B cell (primary cell): ENCODE measurements at regions not wholly inside any gene's neighbourhood (a gene's known extent, or its start where the extent isn't known, plus 50 kb on each side); places are given as distances from the start of the nearest gene placed in this dataset.

Source experiments
- ATAC-seq: fragments of 200-7000 bp; cut with Tn5 transposase; one replicate; pipeline ENCODE4 v1.10.0; 2021; ENCODE audit warnings: low read depth, mild to moderate bottlenecking, moderate number of reproducible peaks, moderate library complexity
- CTCF ChIA-PET: fragments of 350-600 bp; sonication (Branson Sonifier 250); formaldehyde crosslinking; loops from one replicate; lab custom pipeline; 2021; ENCODE audit warnings: antibody characterized with exemption, inconsistent platforms; lab: Charles Lee
- POLR2A ChIA-PET: fragments of 350-600 bp; sonication (Branson Sonifier 250); formaldehyde crosslinking; loops from one replicate; lab custom pipeline; 2021; ENCODE audit warnings: antibody characterized with exemption; lab: Charles Lee
- DNase-seq: peaks from one replicate; pipeline ENCODE4 v3.0.0; 2013
- H2AFZ ChIP-seq: 2 replicates; pipeline ENCODE4 v1.6.1; 2012; ENCODE audit warnings: mild to moderate bottlenecking, low read depth, low read length; ENCODE audit not compliant: insufficient read depth, poor library complexity, severe bottlenecking
- H3K27ac ChIP-seq, 2 donors: 1 replicate in 1 of 2; 2 replicates in 1 of 2; pipeline ENCODE4 v1.5.1; 2012 to 2013; ENCODE audit warnings: low read length in 2 of 2, mild to moderate bottlenecking in 2 of 2, moderate library complexity in 1 of 2
- H3K27me3 ChIP-seq, 4 experiments: fragments of 200-600 bp in 1 of 4; sonication (generic) in 1 of 4; replicated peaks in 1 of 4; 1 replicate in 2 of 4; 2 replicates in 2 of 4; pipeline versions ENCODE4 v1.6.1 to v1.7.0; 2013 to 2016; ENCODE audit warnings: low read length in 3 of 4, mild to moderate bottlenecking in 2 of 4, mixed read lengths in 1 of 4, moderate library complexity in 1 of 4; ENCODE audit not compliant: insufficient read depth in 4 of 4, control insufficient read depth in 3 of 4; ENCODE audit errors: control extremely low read depth in 1 of 4
- H3K36me3 ChIP-seq, 2 experiments: replicated peaks in 1 of 2; 1 replicate in 1 of 2; 2 replicates in 1 of 2; pipeline versions ENCODE4 v1.6.1 to v1.7.1; 2013; ENCODE audit warnings: low read length in 1 of 2; ENCODE audit not compliant: insufficient read depth in 2 of 2, control insufficient read depth in 1 of 2; ENCODE audit errors: control extremely low read depth in 1 of 2, extremely low read depth in 1 of 2
- H3K4me1 ChIP-seq, 2 donors: fragments of 200-600 bp in 1 of 2; sonication (generic) in 1 of 2; 1 replicate in 1 of 2; 2 replicates in 1 of 2; pipeline versions ENCODE4 v1.5.1 to v1.6.1; 2013 to 2017; ENCODE audit warnings: low read length in 2 of 2; ENCODE audit not compliant: control insufficient read depth in 2 of 2, insufficient read depth in 2 of 2
- H3K4me2 ChIP-seq: replicated peaks from 2 replicates; pipeline ENCODE3; 2012; ENCODE audit warnings: mild to moderate bottlenecking, low read depth, low read length; ENCODE audit not compliant: poor library complexity, severe bottlenecking
- H3K4me3 ChIP-seq, 5 experiments: fragments of 200-600 bp in 1 of 5; sonication (generic) in 1 of 5; 1 replicate in 3 of 5; 2 replicates in 2 of 5; pipeline versions ENCODE4 v1.5.1 to v1.7.0; 2011 to 2016; ENCODE audit warnings: low read length in 4 of 5, mild to moderate bottlenecking in 4 of 5, low read depth in 2 of 5, control low read depth in 1 of 5, moderate library complexity in 1 of 5; ENCODE audit not compliant: insufficient read depth in 1 of 5; ENCODE audit errors: control extremely low read depth in 1 of 5, extremely low read depth in 1 of 5
- H3K79me2 ChIP-seq: fragments of 200-600 bp; sonication (generic); one replicate; pipeline ENCODE4 v1.6.0; 2016; ENCODE audit warnings: low read length; ENCODE audit not compliant: control insufficient read depth, insufficient read depth
- H3K9ac ChIP-seq: fragments of 200-600 bp; sonication (generic); 2 replicates; pipeline ENCODE4 v1.6.1; 2017; ENCODE audit warnings: mild to moderate bottlenecking, low read length, moderate library complexity
- H3K9me3 ChIP-seq, 3 donors: one replicate each; pipeline versions ENCODE4 v1.6.1 to v1.7.1; 2013; ENCODE audit warnings: low read length in 2 of 3; ENCODE audit not compliant: control insufficient read depth in 2 of 3, insufficient read depth in 1 of 3; ENCODE audit errors: control extremely low read depth in 1 of 3
- H4K20me1 ChIP-seq: 2 replicates; pipeline ENCODE4 v1.6.0; 2012; ENCODE audit warnings: mild to moderate bottlenecking, low read length; ENCODE audit not compliant: insufficient read depth, control insufficient read depth, poor library complexity, severe bottlenecking
- H3K27ac Mint-ChIP-seq: one replicate; pipeline ENCODE4 v1.8.0; 2021; ENCODE audit warnings: mixed read lengths
- H3K27me3 Mint-ChIP-seq: one replicate; pipeline ENCODE4 v1.8.0; 2021; ENCODE audit warnings: mixed read lengths
- H3K4me1 Mint-ChIP-seq: one replicate; pipeline ENCODE4 v1.8.0; 2021; ENCODE audit warnings: mixed read lengths
- H3K4me3 Mint-ChIP-seq: one replicate; pipeline ENCODE4 v1.8.0; 2021; ENCODE audit warnings: mixed read lengths
- H3K9me3 Mint-ChIP-seq: one replicate; pipeline ENCODE4 v1.8.0; 2022; ENCODE audit warnings: mixed read lengths; ENCODE audit not compliant: insufficient read depth
- CTCF ChIP-seq: fragments of 200-600 bp; IDR thresholded peaks from one replicate; pipeline ENCODE4 v1.8.0; 2022; ENCODE audit warnings: antibody characterized with exemption, mild to moderate bottlenecking
- EZH2 ChIP-seq: IDR thresholded peaks from 2 replicates; pipeline ENCODE4 v1.6.1; 2012; ENCODE audit warnings: borderline replicate concordance, low read depth, mild to moderate bottlenecking, moderate library complexity, low read length; ENCODE audit not compliant: insufficient read depth, poor library complexity, severe bottlenecking
- WGBS: methylation state at CpG from one replicate; pipeline ENCODE4 v1.1.5; 2013; ENCODE audit warnings: missing lambda C conversion rate; ENCODE audit not compliant: insufficient coverage; 5-methylcytosine and 5-hydroxymethylcytosine counted together
- intact Hi-C: fragments of 100-400 bp; cut with micrococcal nuclease; formaldehyde crosslinking; loops from one replicate; pipeline ENCODE4 v1.10.0; 2022

- Mint-ChIP-seq H3K9me3 (no peaks in the 10 kb centered on the region), H3K27me3 (no peaks in the 10 kb centered on the region), H3K4me3 (no peak overlapping the region), H3K4me1 (no peaks in the 10 kb centered on the region), H3K27ac (no peak overlapping the region)
- Histone ChIP-seq H3K27me3 (no peaks in the 10 kb centered on the region), H3K4me1 (no peaks in the 10 kb centered on the region), H3K36me3 (no peaks in the 10 kb centered on the region), H3K4me2 (no peak overlapping the region), H2AFZ (no peak overlapping the region), H3K9me3 (no peaks in the 10 kb centered on the region), H4K20me1 (no peaks in the 10 kb centered on the region), H3K79me2 (no peaks in the 10 kb centered on the region), H3K27ac (no peak overlapping the region), H3K4me3 (no peak overlapping the region), H3K9ac (no peak overlapping the region)
- DNase-seq (no peak), ATAC-seq (no peak)
- WGBS = 50% methylated on average over 1 of the region's 5 CpGs
- TF ChIP-seq CTCF (no peak), EZH2 (no peak)
- POLR2A ChIA-PET = no interaction called here
- CTCF ChIA-PET = no interaction called here
- intact Hi-C loops = no loop called here
These were observed 160.0 kb upstream of the PRICKLE2 start for GRCh38 chr3:64385277-64385676.

GRCh38 chr3:64384561-64384960, 159.3 kb upstream of the PRICKLE2 start:
- H3K27ac ChIP-seq = no peak overlapping the region
- CTCF ChIA-PET = no interaction called here
- H2AFZ ChIP-seq = no peak overlapping the region
- ATAC-seq = no peak
- H3K9ac ChIP-seq = no peak overlapping the region
- no peaks in the 10 kb centered on the region for H3K9me3 ChIP-seq
- no peaks in the 10 kb centered on the region for H3K27me3 Mint-ChIP-seq
- no peak overlapping the region for H3K27ac Mint-ChIP-seq
- no peaks in the 10 kb centered on the region for H3K4me1 Mint-ChIP-seq
- no peaks in the 10 kb centered on the region for H3K36me3 ChIP-seq
- no peaks in the 10 kb centered on the region for H3K27me3 ChIP-seq
- POLR2A ChIA-PET = no interaction called here
- no peaks in the 10 kb centered on the region for H4K20me1 ChIP-seq
- no peaks in the 10 kb centered on the region for H3K4me1 ChIP-seq
- no peak for TF ChIP-seq CTCF
- TF ChIP-seq EZH2 = no peak
- no peak overlapping the region for H3K4me2 ChIP-seq
- no peaks in the 10 kb centered on the region for H3K79me2 ChIP-seq
- DNase-seq = no peak
- intact Hi-C loops = no loop called here
- no peak overlapping the region for H3K4me3 ChIP-seq
- no peaks in the 10 kb centered on the region for H3K9me3 Mint-ChIP-seq
- H3K4me3 Mint-ChIP-seq = no peak overlapping the region
- WGBS = no CpG with 5 or more reads among the region's 3 CpGs
